HL-60 (cell line): ENCODE measurements at regions not wholly inside any gene's neighbourhood (a gene's known extent, or its start where the extent isn't known, plus 50 kb on each side); places are given as distances from the start of the nearest gene placed in this dataset.

Experiments
- DNase-seq, 2 experiments: peaks; one replicate each; pipeline ENCODE4 v3.0.0-alpha.2; 2010 to 2020; ENCODE audit warnings: low read depth in 1 of 2, low spot score in 1 of 2
- H3K27ac ChIP-seq: fragments of 250-450 bp; sonication (Bioruptor Pico); replicated peaks from 2 replicates; pipeline ENCODE4 v1.5.1; 2020; ENCODE audit warnings: mild to moderate bottlenecking, moderate library complexity
- H3K27me3 ChIP-seq: fragments of 250-450 bp; sonication (Bioruptor Pico); 2 replicates; pipeline ENCODE4 v1.5.1; 2021; ENCODE audit warnings: mild to moderate bottlenecking, moderate library complexity; ENCODE audit not compliant: insufficient read depth, poor library complexity, severe bottlenecking
- H3K4me3 ChIP-seq: replicated peaks from 2 replicates; pipeline ENCODE4 v1.5.1; 2011; ENCODE audit warnings: mild to moderate bottlenecking, control low read depth, low read length; ENCODE audit not compliant: insufficient read depth
- CTCF ChIP-seq: IDR thresholded peaks from one replicate; pipeline ENCODE4 v1.5.1; 2011; ENCODE audit warnings: low read length, control low read depth, inconsistent platforms; ENCODE audit not compliant: insufficient read depth
- GABPA ChIP-seq: IDR thresholded peaks from 2 replicates; pipeline ENCODE4 v1.6.1; 2012; ENCODE audit warnings: low read depth
- POLR2AphosphoS5 ChIP-seq: IDR thresholded peaks from 2 replicates; pipeline ENCODE4 v1.6.1; 2012; ENCODE audit warnings: low read depth
- SPI1 ChIP-seq: IDR thresholded peaks from 2 replicates; pipeline ENCODE4 v1.6.1; 2012; ENCODE audit warnings: low read depth, mild to moderate bottlenecking, borderline replicate concordance
- TF ChIP-seq, protein P1 (sequence below): IDR thresholded peaks from 2 replicates; pipeline ENCODE4 v1.6.1; 2012; ENCODE audit warnings: low read depth; ENCODE audit not compliant: insufficient replicate concordance

DNA sequence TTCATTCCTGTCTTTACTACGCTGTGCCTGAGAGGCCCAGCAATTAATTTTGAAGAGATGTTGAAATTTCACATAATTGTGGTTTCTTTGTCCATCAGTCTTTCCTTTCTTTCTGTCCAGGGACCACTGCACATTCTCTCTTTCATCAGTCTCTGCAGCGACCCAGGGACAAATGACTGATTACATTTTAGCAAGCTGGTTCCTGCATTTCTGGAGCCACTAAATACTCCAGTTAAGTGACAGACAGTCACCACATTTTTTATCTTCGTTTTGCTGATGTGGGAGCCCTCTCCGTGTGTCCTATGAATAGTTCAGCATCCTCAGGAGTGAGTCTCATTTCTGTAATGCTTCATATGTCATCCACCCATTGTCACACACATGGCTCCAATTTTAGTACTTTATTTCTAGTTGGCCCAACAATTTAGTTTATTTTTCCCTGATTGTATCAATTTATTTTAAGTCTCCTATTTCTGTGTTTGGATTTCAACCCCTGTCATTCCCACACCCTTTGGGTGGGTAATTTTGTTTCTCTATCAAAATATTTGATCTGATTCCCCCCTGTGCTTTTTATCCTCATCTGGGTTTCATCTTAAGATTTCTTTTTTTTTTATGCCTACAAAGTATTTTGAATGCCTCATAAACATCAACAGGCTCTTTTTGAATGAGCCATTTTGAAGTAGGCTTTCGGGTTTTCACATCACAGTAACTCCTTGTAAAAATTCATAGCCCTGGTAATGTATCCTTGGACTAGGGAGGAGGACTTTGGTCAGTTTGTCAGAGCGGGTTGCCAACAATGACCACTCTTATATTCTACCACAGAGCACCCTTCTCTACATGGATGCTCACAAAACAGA, 1196.5 kb downstream of the GALC start:
- TF ChIP-seq CTCF: no peak
- no peak for TF ChIP-seq POLR2AphosphoS5
- no peak for TF ChIP-seq SPI1
- no peak for TF ChIP-seq GABPA
- TF ChIP-seq, protein P1, sequence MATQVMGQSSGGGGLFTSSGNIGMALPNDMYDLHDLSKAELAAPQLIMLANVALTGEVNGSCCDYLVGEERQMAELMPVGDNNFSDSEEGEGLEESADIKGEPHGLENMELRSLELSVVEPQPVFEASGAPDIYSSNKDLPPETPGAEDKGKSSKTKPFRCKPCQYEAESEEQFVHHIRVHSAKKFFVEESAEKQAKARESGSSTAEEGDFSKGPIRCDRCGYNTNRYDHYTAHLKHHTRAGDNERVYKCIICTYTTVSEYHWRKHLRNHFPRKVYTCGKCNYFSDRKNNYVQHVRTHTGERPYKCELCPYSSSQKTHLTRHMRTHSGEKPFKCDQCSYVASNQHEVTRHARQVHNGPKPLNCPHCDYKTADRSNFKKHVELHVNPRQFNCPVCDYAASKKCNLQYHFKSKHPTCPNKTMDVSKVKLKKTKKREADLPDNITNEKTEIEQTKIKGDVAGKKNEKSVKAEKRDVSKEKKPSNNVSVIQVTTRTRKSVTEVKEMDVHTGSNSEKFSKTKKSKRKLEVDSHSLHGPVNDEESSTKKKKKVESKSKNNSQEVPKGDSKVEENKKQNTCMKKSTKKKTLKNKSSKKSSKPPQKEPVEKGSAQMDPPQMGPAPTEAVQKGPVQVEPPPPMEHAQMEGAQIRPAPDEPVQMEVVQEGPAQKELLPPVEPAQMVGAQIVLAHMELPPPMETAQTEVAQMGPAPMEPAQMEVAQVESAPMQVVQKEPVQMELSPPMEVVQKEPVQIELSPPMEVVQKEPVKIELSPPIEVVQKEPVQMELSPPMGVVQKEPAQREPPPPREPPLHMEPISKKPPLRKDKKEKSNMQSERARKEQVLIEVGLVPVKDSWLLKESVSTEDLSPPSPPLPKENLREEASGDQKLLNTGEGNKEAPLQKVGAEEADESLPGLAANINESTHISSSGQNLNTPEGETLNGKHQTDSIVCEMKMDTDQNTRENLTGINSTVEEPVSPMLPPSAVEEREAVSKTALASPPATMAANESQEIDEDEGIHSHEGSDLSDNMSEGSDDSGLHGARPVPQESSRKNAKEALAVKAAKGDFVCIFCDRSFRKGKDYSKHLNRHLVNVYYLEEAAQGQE: no peak
- H3K4me3 ChIP-seq: no peak overlapping the region
- DNase-seq: no peak
- no peaks in the 10 kb centered on the region for H3K27me3 ChIP-seq
- H3K27ac ChIP-seq: no peak overlapping the region

- Histone ChIP-seq H3K4me3 (no peak overlapping the region), H3K27ac (no peak overlapping the region), H3K27me3 (no peaks in the 10 kb centered on the region)
- DNase-seq: no peak
- TF ChIP-seq POLR2AphosphoS5: no peak
- TF ChIP-seq, protein P1: no peak
- TF ChIP-seq CTCF: no peak
- no peak for TF ChIP-seq SPI1
- no peak for TF ChIP-seq GABPA
Observed at GRCh38 chr14:86794689-86795088, 1198.3 kb downstream of the GALC start.

- no peaks in the 10 kb centered on the region for H3K27me3 ChIP-seq
- DNase-seq: no peak
- no peak overlapping the region for H3K27ac ChIP-seq
- TF ChIP-seq, protein P1: no peak
- no peak for TF ChIP-seq SPI1
- TF ChIP-seq CTCF: no peak
- TF ChIP-seq GABPA: no peak
- no peak for TF ChIP-seq POLR2AphosphoS5
- H3K4me3 ChIP-seq: no peak overlapping the region
Observed at GRCh38 chr14:86790408-86791364, 1202.3 kb downstream of the GALC start.
